ENCODE measurements at regions not wholly inside any gene's neighbourhood (a gene's known extent, or its start where the extent isn't known, plus 50 kb on each side); places are given as distances from the start of the nearest gene placed in this dataset.

GRCh38 chr15:61524545-61524944, 295.4 kb upstream of the RORA start:
- Histone ChIP-seq H3K4me1 (no peaks in the 10 kb centered on the region), H3K4me3 (no peak overlapping the region), H3K27me3 (no peaks in the 10 kb centered on the region), H3K9me3 (no peaks in the 10 kb centered on the region), H3K27ac (no peak overlapping the region), H3K36me3 (no peaks in the 10 kb centered on the region)
- intact Hi-C loops (cut with DNase I) = no loop called here
- WGBS, 2 donors = 35 to 67% methylated on average over 3 of the region's 3 CpGs
- no peak for DNase-seq
- no peak for TF ChIP-seq POLR2AphosphoS5 (IDR thresholded peaks at IDR 0.05)
- TF ChIP-seq, protein P1, sequence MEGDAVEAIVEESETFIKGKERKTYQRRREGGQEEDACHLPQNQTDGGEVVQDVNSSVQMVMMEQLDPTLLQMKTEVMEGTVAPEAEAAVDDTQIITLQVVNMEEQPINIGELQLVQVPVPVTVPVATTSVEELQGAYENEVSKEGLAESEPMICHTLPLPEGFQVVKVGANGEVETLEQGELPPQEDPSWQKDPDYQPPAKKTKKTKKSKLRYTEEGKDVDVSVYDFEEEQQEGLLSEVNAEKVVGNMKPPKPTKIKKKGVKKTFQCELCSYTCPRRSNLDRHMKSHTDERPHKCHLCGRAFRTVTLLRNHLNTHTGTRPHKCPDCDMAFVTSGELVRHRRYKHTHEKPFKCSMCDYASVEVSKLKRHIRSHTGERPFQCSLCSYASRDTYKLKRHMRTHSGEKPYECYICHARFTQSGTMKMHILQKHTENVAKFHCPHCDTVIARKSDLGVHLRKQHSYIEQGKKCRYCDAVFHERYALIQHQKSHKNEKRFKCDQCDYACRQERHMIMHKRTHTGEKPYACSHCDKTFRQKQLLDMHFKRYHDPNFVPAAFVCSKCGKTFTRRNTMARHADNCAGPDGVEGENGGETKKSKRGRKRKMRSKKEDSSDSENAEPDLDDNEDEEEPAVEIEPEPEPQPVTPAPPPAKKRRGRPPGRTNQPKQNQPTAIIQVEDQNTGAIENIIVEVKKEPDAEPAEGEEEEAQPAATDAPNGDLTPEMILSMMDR (IDR thresholded peaks at IDR 0.05) = no peak
- TF ChIP-seq EP300 (IDR thresholded peaks at IDR 0.05) = no peak
- no peak for TF ChIP-seq POLR2A (IDR thresholded peaks at IDR 0.05)

GRCh38 chr15:61524086-61524485, 295.0 kb upstream of the RORA start:
- no peaks in the 10 kb centered on the region for H3K9me3 ChIP-seq
- TF ChIP-seq EP300 (IDR thresholded peaks at IDR 0.05) (no peak), POLR2AphosphoS5 (IDR thresholded peaks at IDR 0.05) (no peak), POLR2A (IDR thresholded peaks at IDR 0.05) (no peak)
- TF ChIP-seq, protein P1 (IDR thresholded peaks at IDR 0.05) = no peak
- H3K4me3 ChIP-seq = no peak overlapping the region
- WGBS, 2 donors = 48 to 59% methylated on average over 2 of the region's 2 CpGs
- H3K27me3 ChIP-seq = no peaks in the 10 kb centered on the region
- intact Hi-C loops (cut with DNase I) = no loop called here
- no peaks in the 10 kb centered on the region for H3K4me1 ChIP-seq
- H3K36me3 ChIP-seq = no peaks in the 10 kb centered on the region
- no peak overlapping the region for H3K27ac ChIP-seq
- no peak for DNase-seq

DNA sequence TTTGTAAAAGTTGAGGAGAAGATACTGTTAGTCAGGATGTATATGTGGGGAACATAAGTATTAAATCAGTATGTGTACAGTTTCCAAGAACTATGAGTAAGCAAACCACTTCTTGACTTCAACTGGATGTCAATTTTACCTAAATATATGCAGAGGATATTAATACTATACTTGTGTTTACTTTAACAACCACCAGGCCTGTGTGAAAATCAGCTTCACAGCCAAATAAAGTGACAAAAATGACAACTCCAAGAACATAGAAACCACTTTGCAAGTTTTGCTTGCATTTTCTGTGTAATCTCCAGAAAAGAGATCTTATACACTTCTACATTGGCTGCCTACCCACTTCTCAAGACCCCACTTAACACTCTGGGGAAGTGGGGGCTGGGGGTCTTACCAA, 293.3 kb upstream of the RORA start:
- no peak overlapping the region for H3K27ac ChIP-seq
- intact Hi-C loops (cut with DNase I) = no loop called here

DNA sequence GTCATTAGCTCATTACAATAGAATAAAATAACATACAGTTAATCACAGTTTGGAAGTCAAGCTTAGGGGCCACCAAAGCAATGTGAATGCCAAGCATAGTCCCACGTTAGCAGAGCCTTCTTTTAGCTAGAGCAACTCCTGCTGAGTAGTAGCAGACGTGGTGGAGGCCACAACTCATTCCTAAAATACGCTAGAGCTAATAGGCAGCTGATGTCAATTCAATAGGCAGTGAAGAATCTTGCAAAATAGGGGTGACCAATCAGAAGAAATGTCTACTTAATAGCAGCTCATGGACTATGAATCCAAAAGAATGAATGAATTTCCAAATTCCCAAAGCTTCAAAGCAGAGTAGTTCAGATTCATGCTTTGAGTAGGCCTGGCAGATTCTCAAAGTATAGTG, 292.9 kb upstream of the RORA start:
- no peak for DNase-seq
- intact Hi-C loops (cut with DNase I) = no loop called here
- no peak for TF ChIP-seq POLR2A (IDR thresholded peaks at IDR 0.05)
- no peak for TF ChIP-seq EP300 (IDR thresholded peaks at IDR 0.05)
- TF ChIP-seq, protein P1 (IDR thresholded peaks at IDR 0.05) = no peak
- no peak for TF ChIP-seq POLR2AphosphoS5 (IDR thresholded peaks at IDR 0.05)
- H3K27ac ChIP-seq = no peak overlapping the region
- no peaks in the 10 kb centered on the region for H3K9me3 ChIP-seq
- no peaks in the 10 kb centered on the region for H3K36me3 ChIP-seq
- H3K27me3 ChIP-seq = no peaks in the 10 kb centered on the region
- WGBS, 2 donors = 69 to 79% methylated on average over 3 of the region's 3 CpGs
- H3K4me3 ChIP-seq = no peak overlapping the region
- no peaks in the 10 kb centered on the region for H3K4me1 ChIP-seq

More for the DNA sequence above, 293.3 kb upstream of the RORA start:
- no peaks in the 10 kb centered on the region for H3K9me3 ChIP-seq
- TF ChIP-seq EP300 (IDR thresholded peaks at IDR 0.05) = no peak
- no peak for TF ChIP-seq POLR2A (IDR thresholded peaks at IDR 0.05)
- TF ChIP-seq POLR2AphosphoS5 (IDR thresholded peaks at IDR 0.05) = no peak
- TF ChIP-seq, protein P1 (IDR thresholded peaks at IDR 0.05) = no peak
- no peak overlapping the region for H3K4me3 ChIP-seq
- no peaks in the 10 kb centered on the region for H3K27me3 ChIP-seq
- no peak for DNase-seq
- no peaks in the 10 kb centered on the region for H3K36me3 ChIP-seq
- H3K4me1 ChIP-seq = no peaks in the 10 kb centered on the region

DNA sequence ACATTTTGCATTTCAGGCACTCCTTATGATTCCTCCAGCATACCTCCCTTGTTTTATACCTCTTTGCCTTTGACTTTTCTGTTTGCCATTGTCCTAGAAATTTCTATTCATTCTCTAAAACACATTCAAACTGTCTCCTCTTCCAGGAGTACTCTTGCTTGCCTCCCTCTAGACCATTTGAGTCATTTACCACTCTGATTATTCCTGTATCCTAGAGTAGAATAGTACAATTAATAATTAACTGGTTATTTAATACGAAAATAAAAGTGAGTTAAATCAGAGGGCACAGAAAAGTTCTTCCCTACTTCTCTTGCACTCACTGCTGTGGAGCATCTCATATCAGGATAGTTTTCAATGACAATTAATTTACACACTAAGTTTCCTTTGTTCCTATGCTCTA, 290.2 kb upstream of the RORA start:
- TF ChIP-seq POLR2A (IDR thresholded peaks at IDR 0.05) (no peak), POLR2AphosphoS5 (IDR thresholded peaks at IDR 0.05) (no peak)
- TF ChIP-seq, protein P1 (IDR thresholded peaks at IDR 0.05) = no peak
- Histone ChIP-seq H3K4me1 (no peaks in the 10 kb centered on the region), H3K36me3 (no peaks in the 10 kb centered on the region), H3K27ac (no peak overlapping the region), H3K9me3 (no peaks in the 10 kb centered on the region), H3K27me3 (no peaks in the 10 kb centered on the region), H3K4me3 (no peak overlapping the region)
- 57 to 80% methylated on average over 1 of the region's 1 CpG for WGBS, 2 donors
- intact Hi-C loops (cut with DNase I) = no loop called here
- DNase-seq = no peak
